HG03175 (cell line): ENCODE measurements at regions not wholly inside any gene's neighbourhood (a gene's known extent, or its start where the extent isn't known, plus 50 kb on each side); places are given as distances from the start of the nearest gene placed in this dataset.
"Not testable (repeated sequence)": the region's sequence is repeated elsewhere in the genome, so short reads cannot be mapped to it uniquely, and the experiment has no call there.

Experiments
- ATAC-seq: cut with Tn5 transposase; IDR thresholded peaks from one replicate; pipeline ENCODE4 v1.9.1; 2021; ENCODE audit warnings: mild to moderate bottlenecking, moderate library complexity; ENCODE audit not compliant: unreplicated experiment

GRCh38 chr20:17837179-17837578, 131.4 kb downstream of the SNX5 start:
- no peak for ATAC-seq

DNA sequence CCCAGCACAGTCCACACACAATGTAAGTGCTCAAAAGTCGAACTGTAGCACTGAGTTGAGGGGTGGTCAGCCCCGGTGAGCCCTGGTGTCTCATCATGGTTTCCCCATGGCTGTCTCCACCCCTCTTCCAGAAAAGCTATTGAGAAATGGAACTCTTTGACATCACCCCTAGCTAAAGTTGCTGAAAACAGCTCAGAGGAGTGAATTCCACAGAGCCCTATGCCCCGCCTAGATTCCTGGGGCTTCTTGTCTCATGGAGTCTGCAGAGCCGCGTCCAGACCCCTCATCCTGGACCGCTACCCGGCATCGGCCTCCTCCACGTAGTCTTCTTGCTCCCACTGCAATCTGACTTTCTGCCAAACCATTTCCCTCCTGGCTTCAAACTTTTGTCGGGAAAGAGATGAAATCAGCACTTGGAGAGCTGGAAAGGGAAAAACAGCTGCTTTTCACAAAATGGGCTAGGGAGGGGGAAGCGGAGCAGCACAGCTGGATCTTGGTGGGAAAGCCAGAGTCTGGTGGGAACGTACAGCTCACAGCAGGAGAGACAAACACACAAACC, 132.2 kb downstream of the SNX5 start:
- ATAC-seq: no peak

DNA sequence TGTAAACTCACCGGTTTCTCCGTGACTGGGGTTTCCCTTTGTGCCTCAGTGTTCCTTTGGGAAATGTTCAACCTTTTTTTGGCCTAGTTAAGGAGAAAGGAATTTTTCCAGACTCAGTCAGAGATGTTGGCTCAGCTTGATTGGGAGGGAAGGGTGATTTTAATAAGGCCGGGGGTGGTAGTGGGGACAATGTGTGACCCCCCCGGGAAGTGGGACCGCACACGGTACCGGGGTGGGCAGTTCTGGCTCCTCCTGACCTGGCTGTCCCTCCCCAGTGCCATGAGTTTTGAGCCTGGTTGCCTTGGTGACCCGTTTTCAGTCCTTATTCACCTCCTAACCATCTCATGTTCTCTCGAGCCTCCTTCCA, 132.7 kb downstream of the SNX5 start:
- no peak for ATAC-seq

DNA sequence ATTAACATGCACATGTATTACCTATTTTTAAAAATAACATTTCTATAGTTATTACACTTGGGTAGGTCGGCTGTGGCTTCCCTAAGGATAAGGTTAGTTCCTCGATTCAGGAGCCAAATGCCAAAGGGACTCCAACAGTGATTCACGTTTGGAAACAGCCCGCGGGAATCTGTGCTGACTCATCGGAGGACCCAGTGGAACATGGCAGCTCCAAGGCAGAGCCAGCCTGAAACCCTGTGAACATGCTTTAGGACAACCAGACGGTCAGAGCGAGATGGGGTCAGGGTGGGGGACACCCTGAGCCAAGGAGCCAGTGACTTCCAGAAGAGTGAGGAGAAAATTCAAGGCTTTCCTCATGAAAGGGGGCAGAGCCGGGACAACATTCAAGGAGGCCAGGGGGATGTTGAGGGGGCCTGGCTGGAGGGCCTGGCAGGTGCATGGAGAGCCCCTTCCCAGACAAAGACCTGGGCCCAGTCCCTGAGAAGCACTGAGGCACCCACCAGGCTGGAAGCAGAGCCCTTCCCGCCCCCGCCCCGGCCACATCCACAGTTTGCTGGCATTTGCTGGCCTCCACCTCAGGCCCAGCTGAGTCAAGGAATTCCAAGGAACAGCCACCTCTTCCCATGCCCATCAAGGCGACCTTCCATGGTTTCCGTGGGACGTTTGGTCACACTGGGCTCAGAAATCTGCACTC, 133.2 kb downstream of the SNX5 start:
- no peak for ATAC-seq

GRCh38 chr20:17834804-17835203, 133.8 kb downstream of the SNX5 start:
- no peak for ATAC-seq

- ATAC-seq: no peak
Measured at GRCh38 chr20:17833036-17833674, 133.4 kb downstream of the BANF2 start.

DNA sequence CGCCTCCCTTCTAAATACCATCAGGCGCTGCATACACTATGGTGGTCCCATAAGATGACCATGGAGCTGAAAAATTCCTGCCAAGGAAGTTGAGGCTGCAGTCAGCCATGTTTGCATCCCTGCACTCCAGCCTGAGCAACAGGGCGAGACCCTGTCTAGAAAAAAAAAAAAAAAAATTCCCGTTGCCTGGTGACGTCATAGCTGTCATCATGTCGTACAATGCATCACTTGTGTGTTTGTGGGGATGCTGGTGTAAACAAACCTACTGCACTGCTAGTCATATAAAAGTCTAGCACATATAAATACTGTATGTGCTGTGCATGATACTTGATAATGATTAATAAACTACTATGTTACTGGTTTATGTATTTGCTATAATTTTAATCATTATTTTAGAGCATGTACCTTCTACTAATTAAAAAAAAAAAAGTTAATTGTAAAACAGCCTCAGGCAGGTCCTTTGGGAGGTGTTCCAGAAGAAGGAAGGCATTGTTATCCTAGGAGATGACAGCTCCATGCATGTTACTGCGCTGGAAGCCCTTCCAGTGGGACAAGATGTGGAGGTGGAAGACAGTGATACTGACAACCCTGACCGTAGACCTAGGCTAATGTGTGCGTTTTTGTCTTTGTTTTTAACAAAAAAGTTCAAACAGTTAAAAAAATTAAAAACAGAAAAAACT, 132.6 kb downstream of the BANF2 start:
- no peak for ATAC-seq

DNA sequence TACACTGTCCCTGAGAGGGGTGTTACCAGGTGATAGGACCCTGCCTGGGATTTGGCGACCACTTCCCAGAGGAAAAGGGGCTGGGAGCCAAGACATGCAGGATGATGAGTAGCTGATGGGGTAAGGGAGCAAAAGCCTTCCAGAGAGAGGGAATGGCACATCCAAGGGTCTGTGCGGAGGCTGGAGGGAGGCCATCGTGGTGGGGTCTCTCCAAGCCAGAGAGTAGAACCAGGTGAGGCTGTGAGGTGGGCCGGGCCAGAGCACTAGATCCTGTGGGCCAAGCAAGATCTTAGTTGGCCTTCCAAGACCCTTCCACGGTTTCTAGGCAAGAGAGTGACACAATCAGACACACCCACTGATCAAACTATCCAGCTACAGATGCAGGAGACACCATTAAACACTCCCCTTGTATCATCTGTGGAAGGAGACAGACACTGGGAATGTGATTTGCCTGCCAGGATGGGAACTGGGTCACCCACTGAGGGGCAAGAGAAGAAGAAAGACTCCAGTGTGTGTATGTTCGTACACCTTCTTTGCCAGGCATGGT, 128.9 kb downstream of the BANF2 start:
- ATAC-seq: no peak

GRCh38 chr20:17827759-17828559, 128.2 kb downstream of the BANF2 start:
- no peak for ATAC-seq

DNA sequence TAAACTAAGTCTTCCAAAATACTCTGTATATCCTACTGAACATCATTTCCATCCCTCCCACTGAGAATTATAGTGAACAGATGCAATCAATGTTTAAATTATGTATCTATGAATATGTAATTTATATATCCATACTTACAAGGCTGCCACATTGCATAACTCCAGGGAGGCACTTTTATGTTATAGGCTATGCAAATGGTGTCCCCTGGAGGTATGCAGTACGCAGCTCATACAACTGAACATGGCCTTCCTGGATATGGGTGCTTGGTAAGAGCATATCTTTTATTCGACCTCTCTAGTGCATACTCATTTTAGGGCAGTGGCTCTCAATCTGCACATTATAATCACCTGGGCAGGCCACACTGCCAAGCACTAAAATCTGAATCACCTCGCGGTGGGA, 127.3 kb downstream of the BANF2 start:
- ATAC-seq: no peak

GRCh38 chr20:17825960-17826843, 126.4 kb downstream of the BANF2 start:
- ATAC-seq: peak; percentile 90

DNA sequence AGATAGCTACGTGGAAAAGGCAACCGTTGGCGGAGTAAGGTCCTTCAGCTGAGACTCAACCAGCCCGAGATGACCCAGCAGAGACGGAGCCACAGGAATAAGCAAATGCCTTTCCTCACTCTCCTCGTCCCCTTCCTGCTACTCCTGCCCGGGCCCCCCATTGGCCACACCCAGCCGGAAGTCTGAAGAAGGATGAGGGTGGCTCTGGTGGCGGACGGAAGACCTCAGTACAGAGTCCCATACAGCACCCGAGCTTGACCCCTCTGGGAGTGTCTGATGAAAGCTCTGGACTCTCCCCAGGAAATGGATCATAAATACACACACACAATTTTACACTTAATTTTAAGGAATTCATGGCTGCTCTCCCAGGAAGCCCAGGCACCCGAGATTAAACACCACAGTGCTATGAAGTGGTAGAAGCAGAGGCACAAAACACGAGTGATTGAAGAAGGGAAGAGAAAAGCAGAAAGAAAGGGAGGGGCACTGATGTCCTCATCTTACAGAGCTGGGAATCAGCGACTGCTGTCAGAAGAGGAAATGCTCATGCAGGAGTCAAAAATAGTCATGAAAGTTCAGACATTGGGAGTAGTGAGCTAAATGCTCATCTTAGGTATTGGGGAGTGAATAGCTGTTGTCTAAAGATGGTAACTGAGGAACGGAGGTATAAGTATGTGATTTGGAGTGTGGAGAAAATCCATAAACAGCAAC, 125.6 kb downstream of the BANF2 start:
- ATAC-seq: no peak

DNA sequence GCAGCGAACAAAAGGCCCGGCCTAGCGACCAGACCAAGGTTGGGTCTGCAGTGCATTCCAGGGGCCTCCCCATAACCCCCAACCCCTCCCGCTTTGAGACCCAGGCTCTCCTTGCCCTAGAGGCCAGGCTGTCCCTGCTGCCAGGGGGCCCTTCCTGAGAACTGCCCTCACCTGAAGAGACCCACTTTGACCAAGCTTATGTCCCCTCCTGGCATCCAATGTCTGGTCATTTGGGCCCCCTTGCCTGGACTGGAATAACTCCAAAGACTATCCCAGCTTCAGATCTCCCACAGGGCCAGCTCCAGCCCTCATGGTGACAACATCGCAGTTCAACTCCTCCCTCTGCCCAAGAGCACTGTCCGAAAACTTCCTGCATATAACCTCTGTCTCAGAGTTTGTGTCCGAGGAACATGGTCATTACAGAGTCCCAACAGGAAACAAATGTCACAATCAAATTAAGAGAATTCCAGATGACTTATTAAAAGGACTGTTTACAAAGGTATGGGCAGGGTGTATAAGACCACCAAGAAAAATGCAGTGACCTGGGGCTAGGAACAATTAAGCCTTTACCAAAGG, 125.0 kb downstream of the BANF2 start:
- ATAC-seq: no peak

GRCh38 chr20:17823409-17824144, 123.8 kb downstream of the BANF2 start:
- ATAC-seq: no peak

DNA sequence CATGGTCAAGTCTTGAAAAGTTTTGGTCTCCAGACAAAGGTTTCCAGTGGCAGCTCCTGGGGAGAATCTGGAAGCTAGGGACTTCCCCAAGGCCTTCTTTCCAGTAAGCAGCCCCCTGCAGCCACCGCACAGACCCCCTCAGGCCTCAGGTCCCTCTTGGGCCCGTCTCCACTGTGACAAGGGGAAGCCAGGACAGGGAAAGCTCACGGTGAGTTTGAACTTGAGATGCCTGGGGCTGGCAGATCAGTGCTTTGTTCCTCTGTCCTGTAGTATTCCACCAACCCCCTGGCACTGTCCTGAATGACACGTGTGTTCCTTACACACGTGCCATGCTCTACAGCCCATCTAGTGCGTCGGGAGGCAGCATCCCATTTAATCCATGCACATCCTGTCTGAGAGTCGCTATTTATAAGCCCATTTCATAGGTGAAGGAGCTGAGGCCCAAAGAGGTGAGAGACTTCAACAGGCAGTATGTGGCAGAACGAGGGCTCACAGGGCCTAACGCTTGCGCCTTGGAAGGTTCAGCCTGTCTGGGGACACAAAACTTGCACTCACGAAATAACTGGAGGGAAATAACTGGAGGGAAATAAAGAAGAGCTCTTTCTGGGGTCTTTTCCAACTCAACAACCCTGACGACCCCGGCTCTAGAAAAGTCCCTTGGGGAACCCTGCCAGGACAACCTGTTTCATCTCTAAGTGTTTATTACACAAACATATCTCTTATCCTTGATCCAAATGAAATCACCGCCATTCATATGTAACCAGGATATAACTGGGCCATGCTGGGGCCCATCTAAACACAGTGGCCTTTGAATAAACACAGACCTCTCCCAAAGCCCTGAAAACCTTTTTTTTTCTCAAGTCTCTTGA, 123.0 kb downstream of the BANF2 start:
- no peak for ATAC-seq

GRCh38 chr20:17822039-17822438, 122.3 kb downstream of the BANF2 start:
- no peak for ATAC-seq

DNA sequence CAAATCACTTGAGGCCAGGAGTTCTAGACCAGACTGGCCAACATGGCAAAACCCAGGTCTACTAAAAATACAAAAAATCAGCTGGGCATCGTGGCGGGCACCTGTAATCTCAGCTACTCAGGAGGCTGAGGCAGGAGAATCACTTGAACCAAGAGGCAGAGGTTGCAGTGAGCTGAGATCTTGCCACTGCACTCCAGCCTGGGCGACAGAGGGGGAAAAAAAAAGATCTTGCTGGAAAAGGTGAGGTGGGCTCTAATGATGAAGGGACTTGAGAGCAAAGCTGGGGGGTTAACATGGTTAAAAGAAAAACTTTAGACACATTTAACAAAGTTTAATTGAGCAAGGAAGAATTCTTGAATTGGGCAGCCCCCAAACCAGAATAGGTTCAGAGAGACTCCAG, 121.8 kb downstream of the BANF2 start:
- not testable (repeated sequence) for ATAC-seq
